Keratinocyte (primary cell): ENCODE measurements at regions not wholly inside any gene's neighbourhood (a gene's known extent, or its start where the extent isn't known, plus 50 kb on each side); places are given as distances from the start of the nearest gene placed in this dataset.

ENCODE experiments used
- DNase-seq: peaks from one replicate; pipeline ENCODE4 v3.0.0-alpha.2; 2011; ENCODE audit warnings: low read depth, missing footprints, low spot score
- FAIRE-seq: peaks from 2 replicates; lab custom pipeline; 2011; peaks lifted over from hg19 to GRCh38; lab: Jason Lieb, UNC
- H2AFZ ChIP-seq: 2 replicates; pipeline ENCODE4 v1.6.0; 2012; ENCODE audit warnings: low read length, control low read depth, inconsistent platforms; ENCODE audit not compliant: control insufficient read depth
- H3K27ac ChIP-seq: 2 replicates; pipeline ENCODE4 v1.5.1; 2011; ENCODE audit warnings: low read length; ENCODE audit not compliant: control insufficient read depth, insufficient read depth
- H3K27me3 ChIP-seq: 3 replicates; pipeline ENCODE4 v1.6.0; 2011; ENCODE audit warnings: low read length; ENCODE audit not compliant: control insufficient read depth, insufficient read depth; ENCODE audit errors: extremely low read depth
- H3K36me3 ChIP-seq, 2 experiments: 2 replicates in 1 of 2; 3 replicates in 1 of 2; pipeline ENCODE4 v1.5.1; 2011; ENCODE audit warnings: low read length in 2 of 2, mild to moderate bottlenecking in 1 of 2; ENCODE audit not compliant: control insufficient read depth in 2 of 2, insufficient read depth in 2 of 2; ENCODE audit errors: extremely low read depth in 1 of 2
- H3K4me1 ChIP-seq: 3 replicates; pipeline ENCODE4 v1.5.1; 2011; ENCODE audit warnings: low read length; ENCODE audit not compliant: control insufficient read depth, insufficient read depth; ENCODE audit errors: extremely low read depth
- H3K4me2 ChIP-seq: 3 replicates; pipeline ENCODE4 v1.6.0; 2011; ENCODE audit warnings: low read depth, low read length; ENCODE audit not compliant: control insufficient read depth, insufficient read depth; ENCODE audit errors: extremely low read depth
- H3K4me3 ChIP-seq, 3 experiments: fragments of 200-600 bp in 1 of 3; sonication (generic) in 1 of 3; 2 replicates in 2 of 3; 3 replicates in 1 of 3; pipeline ENCODE4 v1.5.1; 2011 to 2016; ENCODE audit warnings: low read length in 3 of 3, mild to moderate bottlenecking in 3 of 3, control low read depth in 2 of 3, inconsistent platforms in 1 of 3, low read depth in 1 of 3, mixed read lengths in 1 of 3, mixed run types in 1 of 3, moderate library complexity in 1 of 3; ENCODE audit not compliant: control insufficient read depth in 2 of 3, insufficient read depth in 2 of 3; ENCODE audit errors: extremely low read depth in 1 of 3
- H3K79me2 ChIP-seq: 2 replicates; pipeline ENCODE4 v1.6.0; 2012; ENCODE audit warnings: low read length; ENCODE audit not compliant: control insufficient read depth, insufficient read depth
- H3K9ac ChIP-seq: 3 replicates; pipeline ENCODE4 v1.6.0; 2011; ENCODE audit warnings: low read length; ENCODE audit not compliant: control insufficient read depth, insufficient read depth; ENCODE audit errors: extremely low read depth
- H3K9me1 ChIP-seq: 3 replicates; pipeline ENCODE4 v1.6.0; 2011; ENCODE audit warnings: low read length; ENCODE audit not compliant: control insufficient read depth, insufficient read depth; ENCODE audit errors: extremely low read depth
- H3K9me3 ChIP-seq: 2 replicates; pipeline ENCODE4 v1.5.1; 2012; ENCODE audit warnings: low read depth, low read length; ENCODE audit not compliant: control insufficient read depth
- H4K20me1 ChIP-seq: 3 replicates; pipeline ENCODE4 v1.6.0; 2011; ENCODE audit warnings: low read length; ENCODE audit not compliant: control insufficient read depth, insufficient read depth; ENCODE audit errors: extremely low read depth
- CTCF ChIP-seq, 3 experiments: IDR thresholded peaks in 1 of 3; conservative IDR thresholded peaks in 1 of 3; optimal IDR thresholded peaks in 1 of 3; 2 replicates in 2 of 3; 3 replicates in 1 of 3; pipeline versions ENCODE3 to v1.5.1; 2011; ENCODE audit warnings: low read length in 3 of 3, mild to moderate bottlenecking in 3 of 3, moderate library complexity in 2 of 3, control low read depth in 1 of 3, inconsistent platforms in 1 of 3; ENCODE audit not compliant: insufficient read depth in 2 of 3; ENCODE audit errors: extremely low read depth in 1 of 3
- EZH2 ChIP-seq: IDR thresholded peaks from one replicate; pipeline ENCODE4 v1.6.1; 2012; ENCODE audit warnings: inconsistent platforms, mild to moderate bottlenecking, low read length, moderate library complexity
- dilution Hi-C: fragments of 300-500 bp; cut with MboI; formaldehyde crosslinking; loops from one replicate; pipeline ENCODE4 v1.7.0; 2020; ENCODE audit warnings: low sequenced_read_pairs; ENCODE audit not compliant: extremely low pct_ligation_motif_present

GRCh38 chr5:37984300-37984699 is 144.5 kb upstream of the GDNF start:
- Histone ChIP-seq H3K9me1 (no peaks in the 10 kb centered on the region), H3K27me3 (no peaks in the 10 kb centered on the region), H3K79me2 (no peaks in the 10 kb centered on the region), H3K4me3 (no peak overlapping the region), H3K36me3 (no peaks in the 10 kb centered on the region), H3K27ac (no peak overlapping the region), H3K9ac (no peak overlapping the region), H3K9me3 (no peaks in the 10 kb centered on the region), H2AFZ (no peak overlapping the region), H3K4me2 (no peak overlapping the region), H3K4me1 (peaks cover 3% of the 10 kb centered on the region), H4K20me1 (no peaks in the 10 kb centered on the region)
- no peak for TF ChIP-seq CTCF (optimal IDR thresholded peaks at IDR 0.05 in 1 of 3, IDR thresholded peaks at IDR 0.05 in 1 of 3, conservative IDR thresholded peaks at IDR 0.05 in 1 of 3; ENCODE audit: extremely low read depth in 1 of 3, insufficient read depth in 2 of 3, low read length in 3 of 3)
- no peak for TF ChIP-seq EZH2
- DNase-seq (no peak), FAIRE-seq (peak; percentile 34)
- dilution Hi-C loops: no loop called here

- Histone ChIP-seq H2AFZ (no peak overlapping the region), H3K4me3 (no peak overlapping the region), H4K20me1 (no peaks in the 10 kb centered on the region), H3K9ac (no peak overlapping the region), H3K9me1 (no peaks in the 10 kb centered on the region), H3K79me2 (no peaks in the 10 kb centered on the region), H3K4me1 (peaks cover 3% of the 10 kb centered on the region), H3K4me2 (no peak overlapping the region), H3K27me3 (no peaks in the 10 kb centered on the region), H3K9me3 (no peaks in the 10 kb centered on the region), H3K27ac (no peak overlapping the region), H3K36me3 (no peaks in the 10 kb centered on the region)
- dilution Hi-C loops: no loop called here
- TF ChIP-seq CTCF (optimal IDR thresholded peaks at IDR 0.05 in 1 of 3, IDR thresholded peaks at IDR 0.05 in 1 of 3, conservative IDR thresholded peaks at IDR 0.05 in 1 of 3; ENCODE audit: extremely low read depth in 1 of 3, insufficient read depth in 2 of 3, low read length in 3 of 3): no peak
- no peak for TF ChIP-seq EZH2
- no peak for FAIRE-seq
- DNase-seq: no peak
These were observed 143.6 kb upstream of the GDNF start for GRCh38 chr5:37983463-37983862.
